SU-DHL-6 (cell line): ENCODE measurements at regions not wholly inside any gene's neighbourhood (a gene's known extent, or its start where the extent isn't known, plus 50 kb on each side); places are given as distances from the start of the nearest gene placed in this dataset.

ENCODE experiments used
- H2AFZ ChIP-seq: fragments of 200-600 bp; sonication (generic); 2 replicates; pipeline ENCODE4 v1.6.1; 2014; ENCODE audit warnings: low read depth, mild to moderate bottlenecking, moderate library complexity, mixed read lengths, antibody characterized with exemption, low read length; ENCODE audit not compliant: severe bottlenecking
- H3F3A ChIP-seq: fragments of 200-600 bp; shearing (Covaris generic); 2 replicates; pipeline ENCODE4 v1.6.0; 2016; ENCODE audit warnings: antibody characterized with exemption, mild to moderate bottlenecking; ENCODE audit not compliant: insufficient read depth
- H3K27ac ChIP-seq: fragments of 200-600 bp; sonication (generic); 2 replicates; pipeline ENCODE4 v1.5.1; 2016; ENCODE audit warnings: low read depth, mild to moderate bottlenecking, low read length, moderate library complexity, mixed read lengths
- H3K27me3 ChIP-seq: fragments of 200-600 bp; sonication (generic), shearing (Covaris generic); 2 replicates; pipeline ENCODE4 v1.6.0; 2014; ENCODE audit warnings: mild to moderate bottlenecking, low read length
- H3K36me3 ChIP-seq: fragments of 200-600 bp; sonication (generic); 2 replicates; pipeline ENCODE4 v1.6.1; 2014; ENCODE audit warnings: mild to moderate bottlenecking, low read length, mixed read lengths
- H3K4me2 ChIP-seq: fragments of 300-600, 200-600 bp; shearing (Covaris generic), sonication (generic); 2 replicates; pipeline ENCODE4 v1.6.0; 2014; ENCODE audit warnings: low read length, low read depth, mild to moderate bottlenecking; ENCODE audit not compliant: poor library complexity, severe bottlenecking
- H3K4me3 ChIP-seq: fragments of 200-600 bp; sonication (generic); 2 replicates; pipeline ENCODE4 v1.5.1; 2014; ENCODE audit warnings: antibody characterized with exemption, low read length, mild to moderate bottlenecking, mixed read lengths; ENCODE audit not compliant: insufficient read depth, poor library complexity, severe bottlenecking
- H3K79me2 ChIP-seq: fragments of 200-600 bp; sonication (generic); 2 replicates; pipeline ENCODE4 v1.6.1; 2014; ENCODE audit warnings: mild to moderate bottlenecking, low read length, moderate library complexity; ENCODE audit not compliant: insufficient read depth
- H3K9ac ChIP-seq: fragments of 200-600 bp; sonication (generic); 2 replicates; pipeline ENCODE4 v1.7.0; 2014; ENCODE audit warnings: mild to moderate bottlenecking, low read length
- H3K9me2 ChIP-seq: fragments of 200-600 bp; sonication (generic); replicated peaks from 2 replicates; pipeline ENCODE4 v1.6.1; 2014; ENCODE audit warnings: low read length; ENCODE audit not compliant: insufficient read depth
- H3K9me3 ChIP-seq: fragments of 200-600 bp; sonication (generic); 2 replicates; pipeline ENCODE4 v1.6.1; 2014; ENCODE audit warnings: low read length, mixed read lengths; ENCODE audit not compliant: insufficient read depth
- H4K20me1 ChIP-seq: fragments of 200-600 bp; sonication (generic); 2 replicates; pipeline ENCODE4 v1.6.1; 2014; ENCODE audit warnings: low read depth, mild to moderate bottlenecking, antibody characterized with exemption, low read length, moderate library complexity, mixed read lengths
- CTCF ChIP-seq: fragments of 200-600 bp; sonication (generic); IDR thresholded peaks from one replicate; pipeline ENCODE4 v1.5.1; 2017; ENCODE audit warnings: antibody characterized with exemption, mild to moderate bottlenecking, low read length, moderate library complexity; ENCODE audit not compliant: insufficient read depth, poor library complexity, severe bottlenecking
- EZH2phosphoT487 ChIP-seq: fragments of 200-600 bp; sonication (generic), shearing (Covaris generic); conservative IDR thresholded peaks from 2 replicates; pipeline ENCODE4 v1.6.1; 2018; ENCODE audit warnings: mild to moderate bottlenecking, antibody characterized with exemption, low read length, moderate library complexity, mixed read lengths

GRCh38 chr11:79667380-79667779, 226.6 kb upstream of the TENM4 start:
- no peaks in the 10 kb centered on the region for H3K79me2 ChIP-seq
- H3K36me3 ChIP-seq: no peaks in the 10 kb centered on the region
- no peak overlapping the region for H3K4me2 ChIP-seq
- H3K9me2 ChIP-seq: no peaks in the 10 kb centered on the region
- no peaks in the 10 kb centered on the region for H4K20me1 ChIP-seq
- no peak overlapping the region for H2AFZ ChIP-seq
- no peak overlapping the region for H3K9ac ChIP-seq
- no peak overlapping the region for H3K4me3 ChIP-seq
- H3K9me3 ChIP-seq: no peaks in the 10 kb centered on the region
- no peaks in the 10 kb centered on the region for H3F3A ChIP-seq
- H3K27me3 ChIP-seq: no peaks in the 10 kb centered on the region
- no peak overlapping the region for H3K27ac ChIP-seq
- no peak for TF ChIP-seq EZH2phosphoT487
- no peak for TF ChIP-seq CTCF

GRCh38 chr11:79663017-79663416, 222.2 kb upstream of the TENM4 start:
- Histone ChIP-seq H3F3A (no peaks in the 10 kb centered on the region), H2AFZ (no peak overlapping the region), H4K20me1 (no peaks in the 10 kb centered on the region), H3K36me3 (no peaks in the 10 kb centered on the region), H3K9me2 (no peaks in the 10 kb centered on the region), H3K27me3 (no peaks in the 10 kb centered on the region), H3K27ac (no peak overlapping the region), H3K79me2 (no peaks in the 10 kb centered on the region), H3K9me3 (no peaks in the 10 kb centered on the region), H3K9ac (no peak overlapping the region), H3K4me3 (no peak overlapping the region), H3K4me2 (no peak overlapping the region)
- TF ChIP-seq CTCF: no peak
- TF ChIP-seq EZH2phosphoT487: no peak

- TF ChIP-seq CTCF (no peak), EZH2phosphoT487 (no peak)
Measured at GRCh38 chr11:79661373-79661772, 220.5 kb upstream of the TENM4 start.

More at GRCh38 chr11:79661373-79661772, 220.5 kb upstream of the TENM4 start:
- Histone ChIP-seq H3K36me3 (no peaks in the 10 kb centered on the region), H3K27ac (no peak overlapping the region), H3K4me2 (no peak overlapping the region), H3K9me3 (no peaks in the 10 kb centered on the region), H3K27me3 (no peaks in the 10 kb centered on the region), H3K9ac (no peak overlapping the region), H3K4me3 (no peak overlapping the region), H4K20me1 (no peaks in the 10 kb centered on the region), H3K79me2 (no peaks in the 10 kb centered on the region), H3K9me2 (no peaks in the 10 kb centered on the region), H3F3A (no peaks in the 10 kb centered on the region), H2AFZ (no peak overlapping the region)
